Rectal smooth muscle tissue (tissue), 1 donor: ENCODE measurements at regions not wholly inside any gene's neighbourhood (a gene's known extent, or its start where the extent isn't known, plus 50 kb on each side); places are given as distances from the start of the nearest gene placed in this dataset.
"Not testable (repeated sequence)": the region's sequence is repeated elsewhere in the genome, so short reads cannot be mapped to it uniquely, and the experiment has no call there.

Experiments used
- H3K27ac ChIP-seq: one replicate; pipeline ENCODE4 v1.7.0; 2013; ENCODE audit warnings: low read depth, low read length, inconsistent platforms
- H3K27me3 ChIP-seq: one replicate; pipeline ENCODE4 v1.7.0; 2013; ENCODE audit warnings: low read length; ENCODE audit not compliant: control insufficient read depth, insufficient read depth
- H3K36me3 ChIP-seq: one replicate; pipeline ENCODE4 v1.7.0; 2013; ENCODE audit warnings: low read length; ENCODE audit not compliant: control insufficient read depth, insufficient read depth
- H3K4me1 ChIP-seq: one replicate; pipeline ENCODE4 v1.7.0; 2013; ENCODE audit warnings: low read length; ENCODE audit not compliant: control insufficient read depth, insufficient read depth
- H3K4me3 ChIP-seq: one replicate; pipeline ENCODE4 v1.7.0; 2013; ENCODE audit warnings: low read length
- H3K9ac ChIP-seq: one replicate; pipeline ENCODE4 v1.7.0; 2013; ENCODE audit warnings: low read length

GRCh38 chr18:43776997-43777396 is 499.7 kb upstream of the SYT4 start:
- Histone ChIP-seq H3K36me3 (no peaks in the 10 kb centered on the region), H3K27ac (no peak overlapping the region)

GRCh38 chr18:43777636-43778304 is 500.5 kb upstream of the SYT4 start:
- Histone ChIP-seq H3K27ac (no peak overlapping the region), H3K27me3 (no peaks in the 10 kb centered on the region), H3K36me3 (no peaks in the 10 kb centered on the region), H3K9ac (no peak overlapping the region), H3K4me1 (peaks cover 7% of the 10 kb centered on the region), H3K4me3 (no peak overlapping the region)

More at GRCh38 chr18:43776997-43777396, 499.7 kb upstream of the SYT4 start:
- Histone ChIP-seq H3K4me1 (peaks cover 8% of the 10 kb centered on the region), H3K4me3 (no peak overlapping the region), H3K27me3 (no peaks in the 10 kb centered on the region), H3K9ac (no peak overlapping the region)

DNA sequence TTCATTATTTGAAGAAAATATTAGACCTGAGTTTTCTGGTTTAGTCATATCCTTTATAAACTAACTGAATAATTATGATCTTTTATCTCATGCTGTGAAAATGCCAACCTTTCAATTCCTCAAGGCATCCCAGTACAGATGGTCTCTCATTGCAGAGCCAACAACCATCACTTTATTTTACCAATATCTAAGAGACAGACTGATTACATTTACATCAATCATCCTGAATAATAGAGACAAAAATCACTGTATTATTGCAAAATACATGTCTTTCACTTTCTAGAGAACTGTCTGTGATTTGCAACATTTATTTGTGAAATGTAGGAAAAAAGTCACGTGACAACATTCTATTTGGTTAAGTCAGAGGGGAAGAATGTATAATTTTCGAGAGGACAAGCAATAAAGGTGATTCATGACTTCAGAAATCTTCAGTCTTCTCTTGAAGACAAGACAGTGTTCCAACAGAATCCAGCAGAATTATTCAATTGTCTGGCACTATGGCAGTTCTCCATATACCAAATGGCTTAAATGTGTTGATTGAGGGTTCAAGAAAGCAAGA is 503.6 kb upstream of the SYT4 start:
- no peaks in the 10 kb centered on the region for H3K27me3 ChIP-seq
- no peaks in the 10 kb centered on the region for H3K36me3 ChIP-seq
- no peak overlapping the region for H3K9ac ChIP-seq
- H3K4me1 ChIP-seq, result peaks cover 3% of the 10 kb centered on the region
- no peak overlapping the region for H3K4me3 ChIP-seq
- H3K27ac ChIP-seq, result no peak overlapping the region

GRCh38 chr18:43785158-43785557 is 507.9 kb upstream of the SYT4 start:
- no peaks in the 10 kb centered on the region for H3K4me1 ChIP-seq
- H3K4me3 ChIP-seq, result no peak overlapping the region
- no peaks in the 10 kb centered on the region for H3K36me3 ChIP-seq
- H3K27me3 ChIP-seq, result no peaks in the 10 kb centered on the region
- no peak overlapping the region for H3K27ac ChIP-seq
- no peak overlapping the region for H3K9ac ChIP-seq

DNA sequence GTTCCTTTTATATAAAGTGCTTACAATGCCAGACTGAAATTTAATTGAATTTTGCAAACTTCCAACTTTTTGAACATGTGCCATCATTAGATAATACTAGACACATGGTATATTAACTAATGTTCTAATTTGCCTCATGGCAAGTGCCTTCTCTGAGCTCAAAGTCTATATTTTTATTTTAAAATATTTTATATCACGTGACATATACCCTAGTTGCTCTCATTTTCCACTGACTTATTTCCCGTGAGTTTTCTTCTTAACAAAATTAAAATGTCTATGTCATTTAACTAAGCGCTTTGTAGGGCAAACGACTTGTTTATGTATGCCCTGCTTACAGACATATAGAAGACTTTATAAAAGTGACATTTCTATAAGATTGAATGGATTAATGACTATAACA is 509.6 kb upstream of the SYT4 start:
- no peaks in the 10 kb centered on the region for H3K36me3 ChIP-seq
- H3K4me3 ChIP-seq, result no peak overlapping the region
- no peak overlapping the region for H3K9ac ChIP-seq
- no peaks in the 10 kb centered on the region for H3K4me1 ChIP-seq
- no peaks in the 10 kb centered on the region for H3K27me3 ChIP-seq
- no peak overlapping the region for H3K27ac ChIP-seq

DNA sequence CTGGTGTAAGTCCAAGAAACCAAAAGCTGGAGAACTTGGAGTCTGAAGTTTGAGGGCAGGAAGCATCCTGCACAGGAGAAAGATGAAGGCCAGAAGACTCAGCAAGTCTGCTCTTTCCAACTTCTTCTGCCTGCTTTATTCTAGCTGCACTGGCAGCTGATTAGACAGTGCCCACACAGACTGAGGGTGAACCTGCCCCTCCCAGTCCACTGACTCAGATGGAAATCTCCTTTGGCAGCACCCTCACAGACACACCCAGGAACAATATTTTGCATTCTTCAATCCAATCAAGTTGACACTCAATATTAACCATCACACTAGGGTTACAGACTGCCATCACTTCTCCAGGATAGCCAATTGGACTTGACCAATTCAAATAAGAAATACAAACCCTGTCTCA is 510.4 kb upstream of the SYT4 start:
- not testable (repeated sequence) for H3K27ac ChIP-seq, H3K4me1 ChIP-seq, H3K9ac ChIP-seq, H3K27me3 ChIP-seq, H3K4me3 ChIP-seq, H3K36me3 ChIP-seq

- no peak overlapping the region for H3K4me3 ChIP-seq
- H3K27ac ChIP-seq, result no peak overlapping the region
- H3K9ac ChIP-seq, result no peak overlapping the region
- H3K27me3 ChIP-seq, result no peaks in the 10 kb centered on the region
- no peaks in the 10 kb centered on the region for H3K36me3 ChIP-seq
- H3K4me1 ChIP-seq, result no peaks in the 10 kb centered on the region
Measured at GRCh38 chr18:43789234-43790000, 512.1 kb upstream of the SYT4 start.

- Histone ChIP-seq H3K36me3 (no peaks in the 10 kb centered on the region), H3K27me3 (no peaks in the 10 kb centered on the region), H3K9ac (no peak overlapping the region), H3K4me3 (no peak overlapping the region), H3K27ac (no peak overlapping the region), H3K4me1 (no peaks in the 10 kb centered on the region)
Measured at GRCh38 chr18:43793910-43794309, 516.6 kb upstream of the SYT4 start.

DNA sequence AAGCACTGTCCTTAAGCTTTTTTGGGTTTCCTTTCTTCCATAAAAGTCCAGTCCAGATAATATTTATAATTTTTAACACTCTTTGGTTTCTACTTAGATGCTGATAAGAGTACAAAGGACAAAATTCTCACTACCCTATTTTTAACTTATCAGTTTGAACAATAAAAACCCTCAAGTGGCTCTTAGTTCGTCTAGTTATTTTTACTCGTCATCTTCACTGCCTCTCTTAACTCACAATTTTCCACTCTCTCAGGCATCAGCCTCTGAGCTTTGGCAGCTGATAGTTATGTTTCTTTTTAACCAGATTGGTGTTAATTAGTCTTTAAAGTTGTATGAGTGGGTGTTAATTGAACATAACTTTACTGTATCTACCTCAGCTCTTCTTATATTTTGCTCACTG is 517.1 kb upstream of the SYT4 start:
- Histone ChIP-seq H3K27me3 (no peaks in the 10 kb centered on the region), H3K4me1 (no peaks in the 10 kb centered on the region), H3K27ac (no peak overlapping the region), H3K4me3 (no peak overlapping the region), H3K9ac (no peak overlapping the region), H3K36me3 (no peaks in the 10 kb centered on the region)

DNA sequence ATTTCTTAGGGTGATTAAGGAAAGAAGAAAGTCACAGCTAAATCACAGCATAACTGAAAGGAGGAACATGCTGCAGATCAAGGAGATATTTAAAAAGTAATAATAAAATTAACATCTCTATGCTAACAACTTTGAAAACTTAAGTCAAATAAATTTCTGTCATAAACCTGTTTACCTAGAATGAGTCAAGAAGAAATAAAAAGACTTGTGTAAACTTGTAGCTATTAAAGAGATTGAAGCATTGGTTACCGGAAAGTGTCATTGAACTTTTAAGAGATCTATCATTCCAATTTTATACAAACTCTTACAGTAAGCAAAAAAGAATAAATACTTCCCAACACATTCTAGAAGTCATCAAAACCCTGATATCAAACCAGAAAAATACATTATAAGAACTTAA is 520.1 kb upstream of the SYT4 start:
- H3K27ac ChIP-seq, result no peak overlapping the region
- no peaks in the 10 kb centered on the region for H3K27me3 ChIP-seq
- no peaks in the 10 kb centered on the region for H3K36me3 ChIP-seq
- no peak overlapping the region for H3K4me3 ChIP-seq
- no peak overlapping the region for H3K9ac ChIP-seq
- no peaks in the 10 kb centered on the region for H3K4me1 ChIP-seq

DNA sequence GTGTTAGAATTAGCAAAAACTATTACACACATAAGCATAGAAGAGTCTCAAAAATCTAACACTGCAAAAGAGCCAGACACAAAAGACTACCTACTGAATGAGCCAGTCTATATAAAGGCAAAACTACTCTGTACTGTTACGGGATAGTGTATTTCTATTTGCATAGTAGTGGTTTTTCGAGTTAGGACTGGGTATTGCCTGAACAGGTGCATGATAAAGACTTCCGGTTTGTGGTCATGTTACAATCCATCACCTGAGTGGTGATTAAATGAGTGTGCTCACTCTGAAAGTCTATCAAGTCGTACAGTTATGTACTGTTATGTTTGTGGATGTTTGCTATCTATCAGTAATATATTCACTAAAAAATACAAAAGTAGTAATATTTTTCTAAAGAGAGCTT is 523.3 kb upstream of the SYT4 start:
- Histone ChIP-seq H3K4me3 (no peak overlapping the region), H3K4me1 (no peaks in the 10 kb centered on the region), H3K36me3 (no peaks in the 10 kb centered on the region), H3K27ac (no peak overlapping the region), H3K27me3 (no peaks in the 10 kb centered on the region), H3K9ac (no peak overlapping the region)

DNA sequence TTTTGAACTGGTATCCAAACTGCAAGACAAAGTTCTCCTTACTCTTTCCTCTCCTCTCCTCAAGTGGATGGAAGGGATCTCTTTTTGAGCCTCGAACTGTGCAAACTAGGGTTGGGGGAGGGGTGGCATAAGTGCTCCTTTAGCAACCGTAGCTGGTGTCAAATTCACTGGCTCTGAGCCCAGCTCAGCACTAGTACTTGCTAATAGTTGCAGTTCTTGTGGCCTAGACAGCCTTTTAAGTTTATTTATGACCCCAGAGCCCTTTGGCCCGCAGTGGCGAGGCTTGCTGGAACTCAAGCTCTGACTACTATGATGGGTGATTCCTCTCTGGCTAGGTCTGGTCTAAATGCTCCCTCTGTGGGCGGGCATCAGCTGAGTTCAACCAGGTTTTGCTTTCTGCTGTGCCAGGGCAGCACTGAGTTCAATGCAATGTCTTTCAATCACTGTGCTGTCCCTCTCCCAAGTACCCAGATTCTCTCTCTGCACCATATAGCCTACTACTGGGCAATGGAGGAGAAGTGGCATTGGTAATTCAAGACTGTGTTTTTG is 528.4 kb upstream of the SYT4 start:
- H3K36me3 ChIP-seq, result no peaks in the 10 kb centered on the region
- no peaks in the 10 kb centered on the region for H3K4me1 ChIP-seq
- no peak overlapping the region for H3K9ac ChIP-seq
- H3K27me3 ChIP-seq, result no peaks in the 10 kb centered on the region
- H3K4me3 ChIP-seq, result no peak overlapping the region
- H3K27ac ChIP-seq, result no peak overlapping the region
